HEK293 (cell line): ENCODE measurements at regions not wholly inside any gene's neighbourhood (a gene's known extent, or its start where the extent isn't known, plus 50 kb on each side); places are given as distances from the start of the nearest gene placed in this dataset.

ENCODE experiments used
- CTCF ChIA-PET: fragments of 350-600 bp; formaldehyde crosslinking; extraction: SDS; loops from one replicate; lab custom pipeline; 2021; ENCODE audit warnings: antibody characterized with exemption; lab: Yijun Ruan, JAX
- POLR2A ChIA-PET: fragments of 300-600 bp; formaldehyde crosslinking; extraction: SDS; loops from one replicate; lab custom pipeline; 2020; ENCODE audit warnings: antibody characterized with exemption, inconsistent platforms; lab: Yijun Ruan, JAX
- H3K27ac ChIP-seq: fragments of 200-500 bp; sonication (Bioruptor generic); 2 replicates; pipeline ENCODE4 v1.5.1; 2014; ENCODE audit warnings: low read depth, low read length, control low read depth, inconsistent platforms; ENCODE audit errors: extremely low read depth
- H3K36me3 ChIP-seq, 2 experiments: fragments of 200-500 bp in 1 of 2; sonication (Bioruptor generic) in 1 of 2; 1 replicate in 1 of 2; 2 replicates in 1 of 2; pipeline ENCODE4 v1.5.1; 2014 to 2017; ENCODE audit warnings: inconsistent platforms in 2 of 2, low read length in 2 of 2; ENCODE audit not compliant: control insufficient read depth in 2 of 2, insufficient read depth in 1 of 2
- H3K4me1 ChIP-seq: fragments of 200-500 bp; sonication (Bioruptor generic); 2 replicates; pipeline ENCODE4 v1.5.1; 2014; ENCODE audit warnings: mild to moderate bottlenecking, low read length, inconsistent platforms; ENCODE audit not compliant: control insufficient read depth, insufficient read depth
- H3K4me3 ChIP-seq: 2 replicates; pipeline ENCODE4 v1.5.1; 2011; ENCODE audit warnings: low read depth, mild to moderate bottlenecking, control low read depth, low read length, moderate library complexity
- H3K9me3 ChIP-seq: fragments of 200-500 bp; sonication (Bioruptor generic); 2 replicates; pipeline ENCODE4 v1.5.1; 2014; ENCODE audit warnings: low read depth, low read length, inconsistent platforms; ENCODE audit not compliant: control insufficient read depth, insufficient read depth
- INSM2 ChIP-seq: fragments of 450-650 bp; formaldehyde crosslinking; IDR thresholded peaks from 2 replicates; pipeline ENCODE4 v1.5.1; 2016; ENCODE audit warnings: missing biosample characterization, missing genetic modification characterization
- PRDM10 ChIP-seq: fragments of 450-650 bp; formaldehyde crosslinking; IDR thresholded peaks from 2 replicates; pipeline ENCODE4 v1.5.1; 2016; ENCODE audit warnings: missing biosample characterization, missing genetic modification characterization
- ZNF174 ChIP-seq: fragments of 450-650 bp; formaldehyde crosslinking; IDR thresholded peaks from 2 replicates; pipeline ENCODE4 v1.5.0; 2017; ENCODE audit warnings: missing biosample characterization, mild to moderate bottlenecking, missing genetic modification characterization
- ZNF324 ChIP-seq: fragments of 450-650 bp; formaldehyde crosslinking; IDR thresholded peaks from 2 replicates; pipeline ENCODE4 v1.5.1; 2016; ENCODE audit warnings: missing biosample characterization, missing genetic modification characterization
- ZNF529 ChIP-seq: fragments of 450-650 bp; formaldehyde crosslinking; IDR thresholded peaks from 2 replicates; pipeline ENCODE4 v1.5.1; 2017; ENCODE audit warnings: missing genetic modification characterization, missing biosample characterization; ENCODE audit not compliant: insufficient replicate concordance
- ZSCAN16 ChIP-seq: fragments of 450-650 bp; formaldehyde crosslinking; IDR thresholded peaks from 2 replicates; pipeline ENCODE4 v1.5.1; 2016; ENCODE audit warnings: missing biosample characterization, missing genetic modification characterization

- TF ChIP-seq INSM2: no peak
- TF ChIP-seq PRDM10 (tag by site-specific recombination): no peak
- no peak for TF ChIP-seq ZNF324
- TF ChIP-seq ZNF529: no peak
- TF ChIP-seq ZNF174 (tag by site-specific recombination): no peak
These were observed 53.2 kb upstream of the MAGEA4 start (continued) for GRCh38 chrX:151859481-151859880.

- TF ChIP-seq ZSCAN16 (tag by site-specific recombination): no peak
- no peak overlapping the region for H3K4me3 ChIP-seq
- H3K36me3 ChIP-seq: no peaks in the 10 kb centered on the region
- POLR2A ChIA-PET: no interaction called here
- H3K27ac ChIP-seq: no peak overlapping the region
- H3K4me1 ChIP-seq: no peaks in the 10 kb centered on the region
- no peaks in the 10 kb centered on the region for H3K9me3 ChIP-seq
- CTCF ChIA-PET: no interaction called here
These were observed 51.9 kb upstream of the MAGEA4 start for GRCh38 chrX:151860827-151861226.
